Smooth muscle cell (in vitro differentiated cells): ENCODE measurements at regions not wholly inside any gene's neighbourhood (a gene's known extent, or its start where the extent isn't known, plus 50 kb on each side); places are given as distances from the start of the nearest gene placed in this dataset.

ENCODE experiments used
- DNase-seq: peaks from one replicate; lab custom pipeline; 2025; ENCODE audit not compliant: unreplicated experiment; lab: John Stamatoyannopoulos, UW
- H2AFZ ChIP-seq: fragments of 200-600 bp; sonication (generic); 2 replicates; pipeline ENCODE4 v1.6.0; 2016; ENCODE audit warnings: antibody characterized with exemption, low read depth, mild to moderate bottlenecking
- H3F3A ChIP-seq: fragments of 200-600 bp; sonication (generic); 2 replicates; pipeline ENCODE4 v1.6.0; 2017; ENCODE audit warnings: antibody characterized with exemption, low read depth
- H3K27ac ChIP-seq: fragments of 200-600 bp; sonication (generic); 2 replicates; pipeline ENCODE4 v1.5.1; 2016; ENCODE audit warnings: low read depth, mild to moderate bottlenecking
- H3K27me3 ChIP-seq: fragments of 200-600 bp; sonication (generic); 2 replicates; pipeline ENCODE4 v1.6.1; 2016; ENCODE audit warnings: low read depth, mild to moderate bottlenecking
- H3K36me3 ChIP-seq: fragments of 200-600 bp; sonication (generic); 2 replicates; pipeline ENCODE4 v1.5.1; 2016; ENCODE audit warnings: low read depth
- H3K4me1 ChIP-seq: fragments of 200-600 bp; sonication (generic); 2 replicates; pipeline ENCODE4 v1.5.1; 2016; ENCODE audit warnings: low read depth
- H3K4me2 ChIP-seq: fragments of 200-600 bp; sonication (generic); 2 replicates; pipeline ENCODE4 v1.6.0; 2016; ENCODE audit warnings: mild to moderate bottlenecking
- H3K4me3 ChIP-seq: fragments of 200-600 bp; sonication (generic); 2 replicates; pipeline ENCODE4 v1.5.1; 2016; ENCODE audit warnings: mild to moderate bottlenecking
- H3K79me2 ChIP-seq: fragments of 200-600 bp; sonication (generic); 2 replicates; pipeline ENCODE4 v1.6.0; 2016; ENCODE audit warnings: low read depth, mild to moderate bottlenecking
- H3K9ac ChIP-seq: fragments of 200-600 bp; sonication (generic); 2 replicates; pipeline ENCODE4 v1.6.0; 2016; ENCODE audit warnings: low read depth
- H3K9me3 ChIP-seq: fragments of 200-600 bp; sonication (generic); replicated peaks from 2 replicates; pipeline ENCODE4 v1.5.1; 2016; ENCODE audit warnings: low read depth
- H4K20me1 ChIP-seq: fragments of 200-600 bp; sonication (generic); 2 replicates; pipeline ENCODE4 v1.6.0; 2016; ENCODE audit warnings: low read depth
- CTCF ChIP-seq: fragments of 200-600 bp; sonication (generic); IDR thresholded peaks from 2 replicates; pipeline ENCODE4 v1.5.1; 2017; ENCODE audit warnings: borderline replicate concordance, mild to moderate bottlenecking, antibody characterized with exemption; ENCODE audit not compliant: insufficient read depth, poor library complexity, severe bottlenecking
- WGBS: methylation state at CpG from one replicate; pipeline ENCODE4 v1.1.7; 2016; ENCODE audit warnings: low lambda C conversion rate; 5-methylcytosine and 5-hydroxymethylcytosine counted together

DNA sequence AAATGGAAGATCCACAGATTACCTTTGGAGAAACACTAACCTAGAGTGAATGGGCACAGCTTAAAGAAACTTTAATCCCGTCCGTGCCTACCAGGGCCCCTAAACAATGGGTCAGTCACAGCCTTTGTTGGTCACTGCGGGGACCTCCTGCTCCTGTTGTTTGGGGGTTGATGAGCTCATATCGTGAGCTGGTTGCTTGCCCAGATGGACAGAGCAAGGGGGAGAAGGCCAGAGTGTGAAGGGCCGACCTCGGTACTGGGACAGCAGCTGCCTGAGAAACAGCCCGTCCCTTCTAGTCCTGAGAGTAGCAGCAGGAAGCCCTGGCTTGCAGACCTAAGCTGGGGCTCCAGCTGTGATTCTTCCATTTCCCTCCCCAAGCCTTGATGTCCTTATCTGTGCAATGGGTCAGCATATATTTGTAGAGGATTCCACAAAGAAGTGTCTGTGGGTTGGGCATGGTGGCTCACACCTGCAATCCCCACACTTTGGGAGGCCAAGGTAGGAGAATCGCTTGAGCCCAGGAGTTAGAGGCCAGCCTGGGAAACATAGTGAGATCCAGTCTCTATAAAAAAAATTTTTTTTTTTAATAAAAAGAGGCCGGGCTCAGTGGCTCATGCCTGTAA, 69.6 kb upstream of the SLC34A2 start:
- H2AFZ ChIP-seq, result no peak overlapping the region
- no peak overlapping the region for H3K27ac ChIP-seq
- peaks cover 6% of the 10 kb centered on the region for H3K4me1 ChIP-seq
- H3K27me3 ChIP-seq, result no peaks in the 10 kb centered on the region
- H3K79me2 ChIP-seq, result no peaks in the 10 kb centered on the region
- no peaks in the 10 kb centered on the region for H4K20me1 ChIP-seq
- no peak for DNase-seq
- no peak overlapping the region for H3K4me2 ChIP-seq
- H3K9me3 ChIP-seq, result no peaks in the 10 kb centered on the region
- H3F3A ChIP-seq, result no peaks in the 10 kb centered on the region
- WGBS, result 83% methylated on average over 9 of the region's 9 CpGs
- H3K9ac ChIP-seq, result no peak overlapping the region
- H3K36me3 ChIP-seq, result no peaks in the 10 kb centered on the region
- no peak for TF ChIP-seq CTCF
- no peak overlapping the region for H3K4me3 ChIP-seq

GRCh38 chr4:25588206-25588605, 67.4 kb upstream of the SLC34A2 start:
- 84% methylated on average over 7 of the region's 7 CpGs for WGBS
- Histone ChIP-seq H3K4me3 (no peak overlapping the region), H3K27me3 (no peaks in the 10 kb centered on the region), H3K79me2 (no peaks in the 10 kb centered on the region), H3K9me3 (no peaks in the 10 kb centered on the region), H3K4me1 (peaks cover 4% of the 10 kb centered on the region), H3K4me2 (no peak overlapping the region), H3F3A (no peaks in the 10 kb centered on the region), H3K9ac (no peak overlapping the region), H2AFZ (no peak overlapping the region), H3K27ac (no peak overlapping the region), H3K36me3 (no peaks in the 10 kb centered on the region), H4K20me1 (no peaks in the 10 kb centered on the region)
- DNase-seq, result no peak
- TF ChIP-seq CTCF, result no peak

DNA sequence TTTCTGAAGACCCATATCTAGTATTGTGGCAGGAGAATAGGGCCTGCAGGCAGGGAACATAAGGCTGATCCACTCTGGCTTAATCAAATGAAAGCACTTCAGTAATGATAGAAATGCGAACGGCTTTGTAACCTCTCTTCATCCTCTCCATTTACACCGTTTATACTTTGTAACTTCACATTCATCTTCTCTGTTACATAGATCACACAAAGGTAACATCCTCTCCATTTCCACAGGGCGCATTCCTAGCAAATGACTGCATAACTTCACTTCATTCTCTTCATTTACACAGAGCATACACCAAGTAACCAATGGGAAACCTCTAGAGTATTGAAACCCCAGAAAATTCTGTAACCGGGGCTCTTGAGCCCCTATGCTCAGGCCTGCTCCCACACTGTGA, 65.5 kb upstream of the SLC34A2 start:
- H3K36me3 ChIP-seq, result no peaks in the 10 kb centered on the region
- DNase-seq, result no peak
- no peaks in the 10 kb centered on the region for H3K27me3 ChIP-seq
- no peak overlapping the region for H3K4me2 ChIP-seq
- H3K27ac ChIP-seq, result no peak overlapping the region
- no peak overlapping the region for H3K4me3 ChIP-seq
- H2AFZ ChIP-seq, result no peak overlapping the region
- H3K4me1 ChIP-seq, result peaks cover 4% of the 10 kb centered on the region
- no peaks in the 10 kb centered on the region for H3F3A ChIP-seq
- WGBS, result 79% methylated on average over 5 of the region's 5 CpGs
- no peaks in the 10 kb centered on the region for H3K9me3 ChIP-seq
- H3K9ac ChIP-seq, result no peak overlapping the region
- H3K79me2 ChIP-seq, result no peaks in the 10 kb centered on the region
- no peaks in the 10 kb centered on the region for H4K20me1 ChIP-seq
- TF ChIP-seq CTCF, result no peak

GRCh38 chr4:25592736-25593135, 62.9 kb upstream of the SLC34A2 start:
- H3K27me3 ChIP-seq, result no peaks in the 10 kb centered on the region

More at GRCh38 chr4:25592736-25593135, 62.9 kb upstream of the SLC34A2 start:
- H3F3A ChIP-seq, result no peaks in the 10 kb centered on the region
- no peaks in the 10 kb centered on the region for H3K36me3 ChIP-seq
- no peak overlapping the region for H2AFZ ChIP-seq
- no peak for DNase-seq
- H3K4me1 ChIP-seq, result peaks cover 4% of the 10 kb centered on the region
- no peak for TF ChIP-seq CTCF
- H3K9me3 ChIP-seq, result no peaks in the 10 kb centered on the region
- H3K4me2 ChIP-seq, result no peak overlapping the region
- 85% methylated on average over 5 of the region's 5 CpGs for WGBS
- H3K27ac ChIP-seq, result no peak overlapping the region
- no peaks in the 10 kb centered on the region for H4K20me1 ChIP-seq
- no peak overlapping the region for H3K4me3 ChIP-seq
- H3K79me2 ChIP-seq, result no peaks in the 10 kb centered on the region
- H3K9ac ChIP-seq, result no peak overlapping the region
